ENCODE measurements at regions not wholly inside any gene's neighbourhood (a gene's known extent, or its start where the extent isn't known, plus 50 kb on each side); places are given as distances from the start of the nearest gene placed in this dataset.

GRCh38 chr6:10111975-10112374 is 302.9 kb downstream of the TFAP2A start:
- TF ChIP-seq, protein P1, sequence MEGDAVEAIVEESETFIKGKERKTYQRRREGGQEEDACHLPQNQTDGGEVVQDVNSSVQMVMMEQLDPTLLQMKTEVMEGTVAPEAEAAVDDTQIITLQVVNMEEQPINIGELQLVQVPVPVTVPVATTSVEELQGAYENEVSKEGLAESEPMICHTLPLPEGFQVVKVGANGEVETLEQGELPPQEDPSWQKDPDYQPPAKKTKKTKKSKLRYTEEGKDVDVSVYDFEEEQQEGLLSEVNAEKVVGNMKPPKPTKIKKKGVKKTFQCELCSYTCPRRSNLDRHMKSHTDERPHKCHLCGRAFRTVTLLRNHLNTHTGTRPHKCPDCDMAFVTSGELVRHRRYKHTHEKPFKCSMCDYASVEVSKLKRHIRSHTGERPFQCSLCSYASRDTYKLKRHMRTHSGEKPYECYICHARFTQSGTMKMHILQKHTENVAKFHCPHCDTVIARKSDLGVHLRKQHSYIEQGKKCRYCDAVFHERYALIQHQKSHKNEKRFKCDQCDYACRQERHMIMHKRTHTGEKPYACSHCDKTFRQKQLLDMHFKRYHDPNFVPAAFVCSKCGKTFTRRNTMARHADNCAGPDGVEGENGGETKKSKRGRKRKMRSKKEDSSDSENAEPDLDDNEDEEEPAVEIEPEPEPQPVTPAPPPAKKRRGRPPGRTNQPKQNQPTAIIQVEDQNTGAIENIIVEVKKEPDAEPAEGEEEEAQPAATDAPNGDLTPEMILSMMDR (conservative IDR thresholded peaks at IDR 0.05) = no peak
- no peaks in the 10 kb centered on the region for H3K23me2 ChIP-seq (ENCODE audit: insufficient read length, low read depth, low read length, poor library complexity, severe bottlenecking)
- no peak overlapping the region for H4K5ac ChIP-seq (ENCODE audit: insufficient read length, low read depth, low read length)
- no peak overlapping the region for H4K91ac ChIP-seq (ENCODE audit: insufficient read length, low read depth, low read length)
- H2BK20ac ChIP-seq (ENCODE audit: low read depth, low read length, poor library complexity, severe bottlenecking) = no peak overlapping the region
- peaks cover 7% of the 10 kb centered on the region for H3K27me3 Mint-ChIP-seq (ENCODE audit: low read depth)
- H3K4ac ChIP-seq (ENCODE audit: low read depth, low read length) = no peak overlapping the region
- H3K79me2 ChIP-seq (ENCODE audit: insufficient read depth, low read length) = no peaks in the 10 kb centered on the region
- WGBS (ENCODE audit: extremely low coverage, insufficient read length, low lambda C conversion rate) = no CpG with 5 or more reads among the region's 7 CpGs
- H3K9me3 Mint-ChIP-seq = no peaks in the 10 kb centered on the region
- H3K4me1 Mint-ChIP-seq = peaks cover 11 to 16% of the 10 kb centered on the region in 2 experiments
- H3K4me1 ChIP-seq (ENCODE audit: insufficient read depth, low read length) = no peaks in the 10 kb centered on the region
- H3K14ac ChIP-seq (ENCODE audit: insufficient read depth, low read length) = no peak overlapping the region
- no peak overlapping the region for H3T11ph ChIP-seq (ENCODE audit: low read length)
- H3K9me3 ChIP-seq (ENCODE audit: control insufficient read depth, low read depth, low read length) = no peaks in the 10 kb centered on the region
- no peak overlapping the region for H2BK12ac ChIP-seq (ENCODE audit: insufficient read length, low read depth, low read length)
- no peak overlapping the region for H4K8ac ChIP-seq (replicated peaks; ENCODE audit: insufficient read length, low read depth, low read length)
- no peak overlapping the region for H3K9ac ChIP-seq (ENCODE audit: extremely low read depth, insufficient read length, low read length)
- H3K4me2 ChIP-seq (ENCODE audit: insufficient read depth, insufficient read length, low read length) = no peak overlapping the region
- H2BK15ac ChIP-seq (ENCODE audit: low read depth, low read length) = no peak overlapping the region
- H3K27ac Mint-ChIP-seq = no peak overlapping the region
- no peak overlapping the region for H3K56ac ChIP-seq (ENCODE audit: insufficient read length, low read depth, low read length)
- H3K27ac ChIP-seq (ENCODE audit: insufficient read length, low read depth, low read length) = no peak overlapping the region
- H3K23ac ChIP-seq (ENCODE audit: insufficient read length, low read depth, low read length) = no peak overlapping the region
- H2BK120ac ChIP-seq (ENCODE audit: low read depth, low read length, poor library complexity, severe bottlenecking) = no peak overlapping the region
- no peak overlapping the region for H2AFZ ChIP-seq (ENCODE audit: low read length)
- H2BK5ac ChIP-seq (ENCODE audit: insufficient read length, low read length) = no peak overlapping the region
- H3K4me3 Mint-ChIP-seq = no peak overlapping the region
- no peaks in the 10 kb centered on the region for H3K27me3 ChIP-seq (ENCODE audit: insufficient read depth, low read length)
- no peaks in the 10 kb centered on the region for H3K36me3 Mint-ChIP-seq (ENCODE audit: insufficient read depth in 1 of 3, low read depth in 3 of 3)
- no peaks in the 10 kb centered on the region for H3K79me1 ChIP-seq (ENCODE audit: insufficient read depth, low read depth, low read length, poor library complexity, severe bottlenecking)
- DNase-seq = no peak
- H4K20me1 ChIP-seq (ENCODE audit: control insufficient read depth, insufficient read depth, insufficient read length) = no peaks in the 10 kb centered on the region
- no peak overlapping the region for H3K18ac ChIP-seq (ENCODE audit: insufficient read length, low read depth, low read length)
- no peak overlapping the region for H2AK5ac ChIP-seq (ENCODE audit: insufficient read length, low read length)

Measured in H9 (cell line).